ENCODE measurements at regions not wholly inside any gene's neighbourhood (a gene's known extent, or its start where the extent isn't known, plus 50 kb on each side); places are given as distances from the start of the nearest gene placed in this dataset.

DNA sequence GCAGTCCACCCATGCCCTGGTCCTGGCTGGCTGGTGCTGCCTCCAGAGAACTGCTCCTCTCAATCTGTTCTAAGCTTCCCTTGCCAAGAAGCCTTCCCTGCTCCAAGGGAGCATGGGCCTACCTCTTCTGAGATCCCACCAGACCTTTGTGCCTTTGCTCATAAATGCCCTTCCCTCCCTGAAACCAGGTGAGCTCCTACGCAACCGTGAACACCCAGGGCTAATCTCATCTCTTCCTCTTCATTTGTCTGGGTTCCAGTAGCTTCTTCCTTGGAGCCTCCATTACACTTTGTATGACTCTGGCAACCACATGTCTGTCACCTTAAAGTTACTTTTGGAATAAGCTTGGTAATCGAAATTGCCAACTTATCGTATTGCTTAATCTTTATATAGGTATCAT is 270.6 kb downstream of the PBX3 start:
- no peak for DNase-seq

DNA sequence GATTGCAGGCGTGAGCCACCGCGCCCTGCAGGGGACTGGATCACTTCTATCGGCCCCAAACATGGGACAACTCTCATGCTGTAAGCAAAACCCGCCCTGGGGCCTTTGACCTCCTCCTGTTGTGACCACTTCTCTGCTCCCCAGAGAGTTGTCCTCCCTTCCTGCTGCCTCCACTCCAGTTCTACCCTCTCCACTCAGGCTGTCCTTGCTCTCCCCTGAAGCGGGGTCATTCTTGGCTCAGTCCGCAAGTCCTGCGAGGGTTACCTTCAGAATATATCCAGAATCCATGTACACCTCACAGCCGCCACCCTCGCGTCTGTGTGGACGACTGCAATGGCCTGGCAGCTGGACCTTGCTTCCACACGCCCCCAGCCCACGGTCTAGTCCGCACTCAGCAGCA is 273.7 kb downstream of the PBX3 start:
- DNase-seq = no peak

DNA sequence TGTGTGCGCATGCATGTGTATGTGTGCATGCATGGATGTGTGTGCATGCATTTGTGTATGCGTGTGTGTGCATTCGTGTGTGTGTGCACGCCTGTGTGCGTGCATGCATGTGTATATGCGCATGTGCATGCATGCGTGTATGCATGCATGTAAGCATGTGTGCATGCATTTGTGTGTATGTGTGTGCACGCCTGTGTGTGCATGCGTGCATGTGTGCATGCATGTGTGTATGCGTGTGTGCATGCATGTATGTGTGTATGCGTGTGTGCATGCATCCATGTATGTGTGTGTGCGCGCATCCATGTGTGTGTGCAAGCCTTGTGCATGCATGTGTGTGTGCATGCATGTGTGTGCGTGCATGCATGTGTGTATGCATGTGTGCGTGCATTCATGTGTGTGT is 276.8 kb downstream of the PBX3 start:
- DNase-seq = no peak

DNA sequence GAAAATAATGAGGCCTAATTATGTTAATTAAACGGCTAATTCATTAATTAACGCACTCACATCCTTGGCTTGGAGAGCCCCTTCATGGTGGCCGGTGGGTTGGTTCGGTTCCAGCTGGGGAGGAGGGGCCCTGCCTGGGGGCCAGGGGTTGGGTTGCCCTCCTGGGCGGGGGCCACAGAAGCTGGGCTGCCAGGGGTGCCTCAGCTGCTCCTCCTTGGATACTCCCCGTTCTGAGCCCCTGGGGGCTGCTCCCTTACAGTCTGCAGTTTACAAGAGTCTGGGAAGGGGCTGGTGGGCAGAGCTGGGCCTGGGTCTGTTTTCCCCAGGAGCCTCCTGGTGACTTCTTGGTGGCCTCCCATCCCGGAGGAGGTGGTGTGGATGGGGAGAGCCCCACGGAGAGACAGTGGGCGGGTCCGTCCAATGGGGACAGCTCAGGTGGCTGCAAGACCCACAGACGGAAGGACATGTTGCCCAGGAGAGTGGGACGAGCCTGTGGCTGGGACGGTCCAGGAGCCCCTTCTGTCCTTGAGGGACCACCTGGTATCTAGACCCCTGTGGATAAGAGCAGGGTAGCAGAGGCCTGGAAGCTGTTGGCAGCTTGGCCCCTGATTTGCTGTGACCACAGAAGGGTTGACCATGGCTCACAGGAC is 277.5 kb downstream of the PBX3 start:
- no peak for DNase-seq

DNA sequence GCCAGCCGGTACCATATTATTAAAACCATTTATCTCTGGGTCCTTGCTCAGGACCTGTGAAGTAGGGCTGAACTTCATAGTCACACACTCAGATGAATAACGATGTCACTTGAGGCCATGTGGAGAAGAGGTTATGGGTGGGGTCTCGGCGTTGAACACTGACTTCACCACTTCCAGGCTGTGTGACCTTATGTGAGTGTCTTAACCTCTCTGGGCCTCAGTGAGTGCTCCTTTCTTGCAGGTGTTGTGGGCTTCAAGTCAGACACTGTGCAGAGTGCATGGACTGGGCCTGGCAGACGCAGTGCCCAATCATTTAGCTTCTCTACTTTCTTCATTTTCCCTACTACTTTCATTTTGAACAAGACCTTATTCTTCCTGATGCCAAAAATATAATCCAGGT is 278.8 kb downstream of the PBX3 start:
- DNase-seq = no peak

- DNase-seq = no peak
Measured at GRCh38 chr9:126027566-126027965, 280.4 kb downstream of the PBX3 start.

GRCh38 chr9:126028746-126029145 is 281.6 kb downstream of the PBX3 start:
- no peak for DNase-seq

DNA sequence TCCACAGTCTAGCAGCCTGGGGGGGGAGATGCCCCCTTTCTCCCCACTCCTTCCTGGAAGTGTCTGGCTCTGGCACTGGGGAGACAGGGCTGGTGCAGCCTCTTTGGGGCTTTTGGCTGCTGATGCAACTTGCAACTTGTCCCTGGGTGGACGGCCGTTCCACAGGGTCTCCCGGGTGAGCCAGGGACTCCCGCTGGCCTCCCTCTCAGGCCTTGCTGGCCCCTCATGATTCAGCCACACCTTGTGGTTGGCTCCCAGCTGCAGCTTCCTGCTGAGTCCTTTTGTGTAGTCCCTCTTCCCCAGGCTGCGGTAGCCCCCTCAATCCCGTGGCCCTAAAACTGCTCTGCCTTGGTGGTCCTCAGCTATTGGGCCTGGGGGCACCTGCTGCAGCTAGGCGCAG is 283.5 kb downstream of the PBX3 start:
- DNase-seq = no peak

DNA sequence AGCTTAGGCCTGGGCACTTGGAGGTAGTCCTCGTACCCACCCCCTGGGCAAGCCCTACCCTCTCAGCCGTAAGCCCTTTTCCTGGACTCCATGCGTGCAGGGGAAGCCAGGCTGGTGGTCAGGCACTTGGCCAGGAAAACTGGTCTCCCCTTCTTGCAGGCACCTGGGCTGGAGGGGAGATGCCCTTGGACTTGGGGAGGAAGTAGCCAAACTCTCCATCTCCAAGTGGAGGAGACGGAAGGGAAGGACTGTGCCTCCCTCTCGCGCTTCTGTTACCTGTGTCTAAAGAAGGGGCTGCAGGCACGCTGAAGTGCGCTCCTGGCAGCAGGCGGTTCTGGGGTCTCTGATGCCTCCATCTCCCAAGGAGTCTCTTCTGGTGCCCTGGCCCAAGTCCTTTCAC is 283.9 kb downstream of the PBX3 start:
- no peak for DNase-seq

DNA sequence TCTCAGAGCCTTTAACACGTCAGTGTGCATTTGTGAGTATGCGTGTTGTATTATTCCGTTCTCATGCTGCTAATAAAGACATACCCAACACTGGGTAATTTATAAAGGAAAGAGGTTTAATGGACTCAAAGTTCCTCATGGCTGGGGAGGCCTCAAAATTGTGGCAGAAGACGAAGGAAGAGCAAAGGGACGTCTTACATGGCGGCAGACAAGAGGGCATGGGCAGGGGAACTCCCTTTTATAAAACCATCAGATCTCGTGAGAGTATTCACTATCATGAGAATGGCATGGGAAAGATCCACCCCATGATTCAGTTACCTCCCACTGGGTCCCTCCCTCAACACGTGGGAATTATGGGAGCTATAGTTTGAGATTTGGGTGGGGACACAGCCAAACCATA is 285.0 kb downstream of the PBX3 start:
- no peak for DNase-seq

GRCh38 chr9:126033318-126033717 is 286.1 kb downstream of the PBX3 start:
- no peak for DNase-seq

DNA sequence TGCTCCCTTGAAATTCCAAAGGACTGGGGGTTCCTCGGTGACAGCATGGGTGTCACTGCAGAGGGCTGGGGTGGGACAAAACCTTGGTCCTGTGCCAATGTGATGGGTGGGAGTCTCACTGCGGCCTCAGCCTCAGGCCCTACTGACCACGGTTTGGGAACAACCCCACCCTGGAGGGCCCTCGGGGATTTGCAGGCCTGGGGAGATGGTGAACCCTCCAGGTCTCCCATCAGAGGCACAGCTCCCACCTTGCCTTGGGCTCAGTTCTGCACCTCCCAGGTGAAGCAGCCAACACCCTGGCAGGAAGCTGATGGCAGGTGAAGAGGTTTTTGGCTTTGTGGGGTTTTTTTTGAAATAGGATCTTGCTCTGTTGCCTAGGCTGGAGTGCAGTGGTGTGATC is 286.8 kb downstream of the PBX3 start:
- no peak for DNase-seq

- no peak for DNase-seq
Measured at GRCh38 chr9:126036881-126037291, 289.7 kb downstream of the PBX3 start.

GRCh38 chr9:126038790-126039189 is 287.8 kb upstream of the MVB12B start:
- DNase-seq = no peak

DNA sequence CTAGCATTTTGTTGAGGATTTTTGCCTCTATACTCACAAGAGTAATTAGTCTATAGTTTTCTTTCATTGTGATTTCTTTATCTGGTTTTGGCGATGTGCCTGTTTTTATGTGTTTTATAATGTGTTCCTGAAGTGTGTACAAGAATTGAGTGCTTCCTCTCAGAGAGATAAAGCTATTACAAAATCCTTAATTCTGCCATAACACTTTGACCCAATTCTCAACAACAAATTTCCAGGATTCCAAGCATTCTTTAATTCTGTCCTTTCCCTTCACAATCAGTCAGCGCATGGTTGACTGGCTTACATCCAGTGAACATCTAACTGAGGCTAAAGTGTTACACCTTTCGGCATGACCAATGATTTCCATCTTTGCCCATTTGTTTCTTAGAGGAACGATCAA is 282.9 kb upstream of the MVB12B start:
- DNase-seq = no peak

DNA sequence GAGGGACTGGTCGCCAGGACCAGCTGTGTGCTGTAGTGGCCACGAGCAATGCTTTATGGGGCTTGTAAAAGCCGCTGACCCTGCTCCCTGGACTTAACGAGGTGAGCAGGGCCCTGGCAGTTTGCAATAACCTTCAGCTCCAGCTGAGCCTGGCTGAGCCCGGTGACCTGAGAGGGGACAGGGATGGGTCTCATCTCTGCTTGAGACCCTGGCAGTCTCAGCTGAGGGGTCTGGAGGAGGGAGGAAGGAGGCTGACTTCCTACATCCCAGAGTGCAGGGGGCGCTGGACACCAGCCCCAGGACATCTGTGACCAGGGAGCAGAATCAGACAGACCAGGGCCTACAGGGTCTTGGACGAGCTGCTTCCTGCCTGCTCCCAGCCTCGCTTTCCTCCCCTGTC is 277.5 kb upstream of the MVB12B start:
- no peak for DNase-seq

DNA sequence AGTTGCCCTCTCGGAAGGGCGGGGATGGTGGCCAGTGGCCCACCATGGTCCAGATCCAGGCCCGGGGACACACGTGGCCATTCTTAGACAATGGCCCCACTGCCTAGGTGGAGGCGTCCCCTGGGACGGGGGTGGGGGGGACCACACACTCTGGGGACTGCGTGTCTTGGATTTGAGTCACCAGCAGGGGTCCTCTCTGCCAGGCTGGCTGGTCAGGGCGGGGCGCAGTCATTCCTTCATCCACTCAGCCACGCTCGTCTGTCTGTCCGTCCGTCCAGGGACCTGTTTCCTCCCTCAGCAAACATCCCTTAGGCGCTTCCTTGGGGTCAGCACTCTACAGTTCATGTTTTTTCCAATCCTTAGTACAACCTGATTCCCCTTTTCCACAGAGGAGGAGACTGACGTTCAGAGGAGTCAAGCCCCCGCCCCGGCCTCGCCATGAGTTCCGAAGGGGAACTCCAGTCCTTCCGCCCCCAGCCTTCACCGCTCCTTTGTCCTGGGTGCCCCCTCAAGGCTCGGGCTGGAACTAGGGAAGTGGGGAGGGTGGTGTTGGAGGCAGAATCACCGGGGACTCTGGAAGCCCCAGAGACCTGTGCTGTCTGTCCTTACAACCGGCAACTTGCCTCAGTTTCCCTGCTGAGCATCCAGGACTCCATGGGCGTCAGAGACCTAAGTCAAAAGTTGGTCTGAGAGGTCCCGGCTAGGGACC is 276.6 kb upstream of the MVB12B start:
- no peak for DNase-seq

GRCh38 chr9:126050605-126050990 is 276.0 kb upstream of the MVB12B start:
- DNase-seq = no peak

DNA sequence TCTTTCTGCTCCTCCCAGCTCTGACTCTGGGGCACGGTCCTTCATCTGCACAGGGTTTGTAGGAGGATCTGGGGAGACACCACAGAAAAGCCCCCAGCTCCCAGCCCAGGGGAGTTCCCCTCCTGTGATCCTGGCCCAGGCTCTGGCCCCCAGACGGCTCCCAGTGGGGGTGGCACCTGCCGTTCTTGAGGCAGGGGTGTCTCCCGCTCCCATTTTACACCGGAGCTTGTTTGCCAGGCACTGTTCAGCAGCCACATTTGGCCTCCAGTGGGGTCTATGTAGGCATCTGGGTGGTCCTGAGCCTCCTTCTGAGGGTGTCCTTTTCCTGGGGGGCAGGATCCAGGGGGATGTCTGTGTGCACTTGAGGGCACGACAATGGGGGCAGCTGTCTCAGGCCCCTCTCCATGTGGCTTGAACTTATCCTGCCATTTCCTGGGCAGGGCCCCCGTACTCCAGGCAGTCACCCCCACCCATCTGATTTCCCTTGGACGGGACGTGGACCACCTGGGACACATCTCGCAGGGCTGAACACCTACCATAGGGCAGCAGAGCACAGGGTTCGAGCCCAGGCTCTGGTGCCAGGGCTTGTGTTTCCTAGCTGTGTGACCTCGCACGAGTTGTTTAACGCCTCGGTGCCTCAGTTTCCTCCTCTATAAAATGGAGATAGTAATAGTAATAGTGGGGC is 275.0 kb upstream of the MVB12B start:
- no peak for DNase-seq

GRCh38 chr9:126052791-126053190 is 273.8 kb upstream of the MVB12B start:
- no peak for DNase-seq

DNA sequence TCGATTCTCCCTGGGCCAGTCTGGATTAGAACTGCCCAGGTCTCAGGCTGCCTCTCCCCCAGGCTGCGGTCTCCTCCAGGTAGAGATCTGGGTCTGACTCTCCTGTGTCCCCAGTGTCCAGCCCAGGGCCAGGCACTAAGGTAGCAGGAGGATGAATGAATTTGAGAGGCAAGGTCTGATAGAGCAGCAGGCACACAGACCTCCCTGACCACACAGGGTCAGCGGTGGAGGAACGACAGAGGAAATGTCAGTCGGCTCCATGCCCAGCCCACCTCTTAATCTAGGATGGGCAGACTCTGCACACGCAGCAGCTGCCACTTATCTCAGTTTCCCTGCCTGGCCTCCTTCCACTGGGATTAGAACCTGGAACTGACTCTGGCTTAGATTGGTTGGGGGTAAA is 272.7 kb upstream of the MVB12B start:
- DNase-seq = no peak

DNA sequence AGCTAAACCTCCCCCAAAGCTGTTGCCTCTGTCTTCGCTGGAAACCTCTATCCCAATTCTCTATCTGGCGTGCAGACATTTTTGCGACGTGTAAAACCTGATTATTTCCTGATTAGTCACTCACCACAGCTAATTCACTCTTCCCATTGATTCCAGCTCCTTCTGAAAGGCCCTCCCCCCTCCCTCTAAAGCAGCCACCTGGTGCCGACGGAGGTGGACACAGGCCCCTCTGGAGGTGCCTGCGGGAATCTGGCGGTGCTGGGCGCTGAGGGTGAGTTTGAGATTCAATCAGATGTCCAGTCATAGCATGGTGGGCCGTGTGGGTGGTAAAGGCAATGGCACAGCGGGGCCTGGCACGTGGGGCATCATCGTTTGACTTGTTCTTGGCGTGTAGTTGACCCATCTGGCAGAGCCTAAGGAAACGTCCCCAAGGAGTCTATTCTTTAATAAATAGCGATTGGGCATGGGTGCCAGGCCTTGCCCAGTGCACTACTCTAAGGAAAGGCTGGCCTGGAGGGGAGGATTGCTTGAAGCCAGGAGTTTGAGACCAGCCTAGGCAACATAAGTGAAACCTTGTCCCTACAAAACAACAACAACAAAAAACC is 271.1 kb upstream of the MVB12B start:
- no peak for DNase-seq

DNA sequence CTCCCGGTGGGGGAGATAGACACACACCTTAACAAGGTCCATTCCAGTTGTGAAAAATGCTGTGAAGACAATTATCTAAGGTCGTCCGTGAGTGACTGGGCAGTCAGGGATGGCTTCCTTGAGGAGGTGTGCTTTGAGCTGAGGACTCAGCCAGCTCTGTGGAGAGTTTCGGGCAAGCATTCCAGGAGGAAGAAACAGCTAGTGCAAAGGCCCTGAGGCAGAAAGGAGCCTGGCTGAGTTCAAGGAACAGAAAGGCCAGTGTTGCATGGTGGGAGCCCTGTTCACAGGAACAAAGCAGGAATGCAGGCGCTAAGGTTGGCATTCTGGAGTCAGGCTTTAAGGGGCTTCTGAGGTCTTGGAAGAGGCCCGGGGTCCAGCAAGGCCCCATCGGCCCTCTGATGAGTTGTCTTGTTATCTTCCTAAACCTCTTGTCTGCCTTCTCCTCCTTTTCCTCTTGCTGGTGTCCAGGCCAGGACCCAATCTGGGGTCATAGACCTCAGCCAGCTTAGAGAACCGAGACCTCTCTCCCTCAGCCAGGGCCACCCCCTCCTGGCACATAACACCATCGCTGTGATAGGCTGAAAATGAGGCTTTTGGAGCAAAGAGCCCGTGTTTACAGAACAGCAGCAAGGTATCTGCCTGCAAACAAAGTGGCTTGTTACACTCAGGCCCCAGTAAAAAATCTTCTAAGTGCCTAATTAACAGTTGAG is 270.2 kb upstream of the MVB12B start:
- DNase-seq = no peak

Data from stimulated activated CD4-positive, alpha-beta T cell treated with anti-CD3 and anti-CD28 coated beads, Interleukin-15, amount 100 ng/mL, for 24 hours (primary cell).